ENCODE measurements at regions not wholly inside any gene's neighbourhood (a gene's known extent, or its start where the extent isn't known, plus 50 kb on each side); places are given as distances from the start of the nearest gene placed in this dataset.

GRCh38 chr3:21357241-21357640, 393.8 kb downstream of the ZNF385D start:
- DNase-seq (ENCODE audit: low read depth) = no peak

- no peak for DNase-seq (ENCODE audit: low read depth)
Measured at GRCh38 chr3:21356402-21356801, 394.6 kb downstream of the ZNF385D start.

- no peak for DNase-seq (ENCODE audit: low read depth)
Measured at GRCh38 chr3:21345382-21345976, 405.5 kb downstream of the ZNF385D start.

GRCh38 chr3:21331857-21332256, 419.2 kb downstream of the ZNF385D start:
- DNase-seq (ENCODE audit: low read depth) = no peak

- DNase-seq (ENCODE audit: low read depth) = no peak
Measured at GRCh38 chr3:21331321-21331720, 419.7 kb downstream of the ZNF385D start.

- DNase-seq (ENCODE audit: low read depth) = no peak
Measured at GRCh38 chr3:21330293-21330692, 420.7 kb downstream of the ZNF385D start.

- DNase-seq (ENCODE audit: low read depth) = no peak
Measured at GRCh38 chr3:21328711-21329390, 422.2 kb downstream of the ZNF385D start.

- DNase-seq (ENCODE audit: low read depth) = no peak
Measured at GRCh38 chr3:21326704-21327475, 424.1 kb downstream of the ZNF385D start.

- DNase-seq (ENCODE audit: low read depth) = no peak
Measured at GRCh38 chr3:21314688-21315087, 436.3 kb downstream of the ZNF385D start.

- no peak for DNase-seq (ENCODE audit: low read depth)
Measured at GRCh38 chr3:21310891-21311290, 440.1 kb downstream of the ZNF385D start.

GRCh38 chr3:21310161-21310560, 440.8 kb downstream of the ZNF385D start:
- no peak for DNase-seq (ENCODE audit: low read depth)

- DNase-seq (ENCODE audit: low read depth) = no peak
Measured at GRCh38 chr3:21297304-21297703, 453.7 kb downstream of the ZNF385D start.

- no peak for DNase-seq (ENCODE audit: low read depth)
Measured at GRCh38 chr3:21294768-21295167, 456.2 kb downstream of the ZNF385D start.

GRCh38 chr3:21292971-21293370, 458.0 kb downstream of the ZNF385D start:
- DNase-seq (ENCODE audit: low read depth) = no peak

GRCh38 chr3:21290557-21290956, 460.5 kb downstream of the ZNF385D start:
- DNase-seq (ENCODE audit: low read depth) = no peak

- DNase-seq (ENCODE audit: low read depth) = no peak
Measured at GRCh38 chr3:21274079-21274571, 476.9 kb downstream of the ZNF385D start.

GRCh38 chr3:21273259-21274025, 477.6 kb downstream of the ZNF385D start:
- no peak for DNase-seq (ENCODE audit: low read depth)

GRCh38 chr3:21271606-21272016, 479.4 kb downstream of the ZNF385D start:
- no peak for DNase-seq (ENCODE audit: low read depth)

- DNase-seq (ENCODE audit: low read depth) = no peak
Measured at GRCh38 chr3:21269882-21270281, 481.1 kb downstream of the ZNF385D start.

GRCh38 chr3:21260507-21260906, 490.5 kb downstream of the ZNF385D start:
- DNase-seq (ENCODE audit: low read depth) = no peak

GRCh38 chr3:21259896-21260295, 491.1 kb downstream of the ZNF385D start:
- DNase-seq (ENCODE audit: low read depth) = no peak

- DNase-seq (ENCODE audit: low read depth) = no peak
Measured at GRCh38 chr3:21256932-21257331, 494.1 kb downstream of the ZNF385D start.
